Right ventricle myocardium inferior (tissue), 1 donor: ENCODE measurements at regions not wholly inside any gene's neighbourhood (a gene's known extent, or its start where the extent isn't known, plus 50 kb on each side); places are given as distances from the start of the nearest gene placed in this dataset.

Source experiments
- ATAC-seq: fragments of 200-7000 bp; cut with Tn5 transposase; one replicate; pipeline ENCODE4 v1.9.1; 2020; ENCODE audit warnings: mild to moderate bottlenecking, moderate library complexity
- DNase-seq: peaks from one replicate; pipeline ENCODE4 v3.0.0; 2021; ENCODE audit errors: missing footprints
- intact Hi-C: fragments of 100-400 bp; cut with DNase I; formaldehyde crosslinking; loops from one replicate; pipeline ENCODE4 v1.11.0; 2022
- donor health status: DM: no; HTN: yes; CAD: no; lungs with severe emphysema.

DNA sequence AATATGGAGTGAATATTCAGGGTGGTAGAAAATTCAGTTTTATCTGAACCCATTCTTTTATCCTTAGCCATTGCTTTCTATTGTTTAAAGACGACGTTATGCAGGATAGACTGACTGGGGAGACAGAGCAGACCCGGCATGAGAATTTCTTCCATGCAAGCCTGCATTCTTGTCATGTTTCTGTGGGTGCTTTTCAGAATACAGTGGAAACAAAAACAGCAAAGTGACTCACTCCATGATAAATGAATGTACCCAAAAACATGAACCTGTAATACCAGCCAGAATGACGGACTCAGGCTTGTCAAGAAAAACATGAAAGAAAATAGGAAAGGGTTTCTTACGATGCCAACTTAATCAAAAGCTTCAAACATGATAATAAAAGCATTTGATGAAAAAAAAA lies 924.0 kb downstream of the EFNB2 start:
- intact Hi-C loops = no loop called here

GRCh38 chr13:105608104-105608503 lies 927.4 kb downstream of the EFNB2 start:
- ATAC-seq (no peak), DNase-seq (no peak)
- intact Hi-C loops = no loop called here

More for the DNA sequence above, 924.0 kb downstream of the EFNB2 start:
- ATAC-seq (no peak), DNase-seq (no peak)

- ATAC-seq = no peak
- intact Hi-C loops = no loop called here
- DNase-seq = no peak
Observed at GRCh38 chr13:105607426-105607825, 928.0 kb downstream of the EFNB2 start.

GRCh38 chr13:105607016-105607415 lies 928.4 kb downstream of the EFNB2 start:
- DNase-seq (no peak), ATAC-seq (no peak)
- intact Hi-C loops = no loop called here

- intact Hi-C loops = no loop called here
- DNase-seq = no peak
- ATAC-seq = no peak
Observed at GRCh38 chr13:105602956-105603670, 932.3 kb downstream of the EFNB2 start.

DNA sequence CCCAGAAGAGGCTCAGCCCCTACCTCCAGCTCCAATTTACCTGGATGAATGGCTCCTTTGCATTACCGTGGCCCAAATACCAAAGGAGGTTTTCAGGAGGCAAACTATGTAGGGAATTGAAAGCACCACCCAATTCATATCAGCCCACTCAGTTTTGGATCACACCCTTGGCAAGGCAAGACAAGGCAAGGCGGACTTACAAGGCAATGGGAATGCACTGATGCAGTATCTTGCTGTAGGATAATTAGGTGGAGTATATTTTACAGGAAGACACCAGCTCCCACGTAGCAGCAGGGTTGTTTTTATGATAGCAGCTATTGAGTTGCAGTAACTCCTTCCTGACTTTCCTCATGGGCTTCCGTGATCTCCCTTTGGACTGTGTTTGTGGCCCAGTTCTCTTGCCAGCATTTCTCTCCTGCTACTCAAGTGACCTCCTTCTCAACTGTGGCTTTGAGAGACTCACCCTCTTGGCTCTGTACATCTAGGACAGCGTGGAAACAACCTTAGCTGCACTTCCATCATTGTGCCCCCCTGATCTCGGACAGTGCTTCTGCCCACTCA lies 935.9 kb downstream of the EFNB2 start:
- ATAC-seq (no peak), DNase-seq (no peak)
- intact Hi-C loops = no loop called here

GRCh38 chr13:105598529-105598928 lies 936.9 kb downstream of the EFNB2 start:
- intact Hi-C loops = no loop called here
- no peak for ATAC-seq
- DNase-seq = no peak

- intact Hi-C loops = no loop called here
- DNase-seq (peak; percentile 39), ATAC-seq (no peak)
Observed at GRCh38 chr13:105597573-105597972, 937.9 kb downstream of the EFNB2 start.

DNA sequence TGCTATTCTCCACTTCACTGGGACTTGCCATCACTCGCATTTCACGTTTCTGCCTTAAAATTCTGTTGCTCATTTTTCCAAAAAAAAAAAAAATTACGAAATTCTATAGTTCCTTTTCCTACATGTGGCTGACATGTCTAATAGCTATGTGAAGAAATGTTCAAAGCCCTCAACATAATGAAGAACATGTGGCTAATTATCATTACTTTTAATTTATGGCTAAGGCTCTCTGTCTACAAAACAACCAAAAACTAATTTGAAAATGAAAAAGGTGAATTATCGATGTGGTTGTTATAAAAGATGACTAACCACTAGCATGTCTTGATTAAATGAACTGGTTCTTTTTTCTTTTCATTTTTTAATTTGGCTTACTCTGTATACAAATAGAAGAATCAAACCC lies 940.0 kb downstream of the EFNB2 start:
- DNase-seq (no peak), ATAC-seq (no peak)
- intact Hi-C loops = no loop called here

DNA sequence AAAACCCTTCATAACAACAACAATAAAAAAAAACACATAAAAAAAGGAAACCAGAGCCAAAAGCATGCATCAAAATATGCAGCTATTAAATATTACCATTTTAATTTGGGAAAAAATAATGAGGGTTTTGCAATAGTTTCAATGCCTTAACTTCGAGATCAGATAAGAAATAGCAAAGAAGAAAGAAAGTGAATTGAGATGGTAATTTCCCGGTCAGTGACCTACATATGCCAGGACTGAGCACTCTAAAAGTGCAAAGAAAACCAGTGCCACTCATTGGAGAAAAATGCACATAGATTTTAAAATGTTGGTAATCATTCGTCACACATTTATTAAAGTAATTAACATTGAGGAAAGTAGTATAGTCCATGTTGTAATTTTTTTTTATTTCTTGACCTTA lies 944.2 kb downstream of the EFNB2 start:
- intact Hi-C loops = no loop called here
- ATAC-seq (no peak), DNase-seq (no peak)

DNA sequence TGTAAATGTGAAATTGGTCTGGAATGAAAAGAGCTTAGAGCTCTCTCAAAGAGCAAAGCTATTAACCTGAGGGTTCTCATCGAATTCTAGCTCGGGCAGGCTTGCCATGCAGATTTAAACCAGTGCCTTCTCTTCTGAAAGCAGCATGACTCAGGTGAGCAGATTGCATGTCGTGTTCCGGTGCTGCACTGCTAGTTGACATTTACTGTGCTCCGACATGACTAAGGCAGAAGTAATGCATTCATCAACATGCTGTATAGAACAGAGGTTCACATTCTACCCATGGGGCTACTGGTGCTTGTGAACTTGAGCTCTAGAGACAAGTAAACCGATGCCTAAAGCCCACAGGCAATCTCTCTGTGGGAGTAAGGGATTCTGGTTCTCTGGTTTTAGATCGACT lies 947.7 kb downstream of the EFNB2 start:
- no peak for ATAC-seq
- intact Hi-C loops = no loop called here

DNA sequence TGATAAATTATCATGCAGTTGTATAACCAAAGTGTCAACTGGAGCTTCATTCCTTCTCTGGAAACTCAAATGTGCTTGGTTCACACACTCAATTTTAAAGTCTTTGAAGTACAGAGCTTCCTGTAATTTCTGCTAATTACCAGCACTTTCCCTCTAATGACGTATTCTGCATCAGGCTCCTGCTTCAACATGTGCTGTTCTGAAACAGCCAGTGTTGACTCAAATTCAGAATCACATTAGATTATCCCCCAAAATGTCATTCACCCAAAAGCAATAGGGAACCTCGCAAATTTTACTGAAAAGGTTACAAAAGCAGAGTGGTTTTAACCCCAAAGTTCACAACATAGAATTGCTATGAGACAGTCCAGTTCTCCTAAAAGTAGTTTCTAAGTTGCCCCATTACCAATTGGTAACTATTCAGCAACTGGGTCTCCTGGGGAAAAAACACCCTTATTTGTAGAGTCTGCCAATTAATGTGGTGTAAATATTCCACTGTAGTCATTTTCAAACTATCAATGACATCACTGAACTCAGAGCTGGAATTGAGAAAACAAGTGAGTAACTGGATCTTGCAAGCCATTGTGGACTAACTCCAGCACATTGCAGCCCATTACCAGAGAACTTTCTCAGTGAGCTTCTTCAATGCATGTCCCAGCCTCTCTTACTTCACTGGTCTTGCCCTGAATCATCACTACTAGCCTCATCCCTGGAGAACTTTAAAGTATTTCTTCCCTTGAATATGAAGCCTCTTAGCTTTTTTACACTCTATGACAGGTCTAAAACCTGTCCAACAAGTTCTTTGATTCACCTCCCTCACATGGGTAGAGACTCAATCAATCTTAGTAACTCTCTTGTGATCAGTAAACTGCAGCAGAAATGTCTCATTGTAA lies 955.4 kb downstream of the EFNB2 start:
- DNase-seq (no peak), ATAC-seq (no peak)
- intact Hi-C loops = no loop called here

More for the DNA sequence above, 947.7 kb downstream of the EFNB2 start:
- DNase-seq = no peak

GRCh38 chr13:105573136-105573535 lies 962.3 kb downstream of the EFNB2 start:
- intact Hi-C loops = no loop called here
- DNase-seq (no peak), ATAC-seq (no peak)

DNA sequence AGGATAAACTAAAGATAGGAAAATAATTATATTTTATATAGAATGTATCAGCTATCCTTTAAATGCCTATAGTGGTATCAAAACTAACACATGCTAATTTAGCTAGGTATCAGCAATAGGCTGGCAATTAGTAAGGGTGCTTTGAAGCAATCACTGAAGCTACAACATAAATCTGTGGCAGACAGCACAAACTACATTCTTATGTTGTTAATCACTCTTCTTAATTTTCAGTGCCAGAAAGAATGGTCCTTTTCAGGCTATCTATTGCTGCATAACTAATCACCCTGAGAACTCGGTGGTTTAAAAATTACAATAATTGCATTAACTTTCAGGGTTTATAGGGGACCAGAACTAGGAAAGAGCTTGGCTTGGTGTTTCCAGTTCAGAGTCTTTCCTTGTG lies 963.1 kb downstream of the EFNB2 start:
- intact Hi-C loops = no loop called here
- ATAC-seq = no peak
- DNase-seq = no peak

DNA sequence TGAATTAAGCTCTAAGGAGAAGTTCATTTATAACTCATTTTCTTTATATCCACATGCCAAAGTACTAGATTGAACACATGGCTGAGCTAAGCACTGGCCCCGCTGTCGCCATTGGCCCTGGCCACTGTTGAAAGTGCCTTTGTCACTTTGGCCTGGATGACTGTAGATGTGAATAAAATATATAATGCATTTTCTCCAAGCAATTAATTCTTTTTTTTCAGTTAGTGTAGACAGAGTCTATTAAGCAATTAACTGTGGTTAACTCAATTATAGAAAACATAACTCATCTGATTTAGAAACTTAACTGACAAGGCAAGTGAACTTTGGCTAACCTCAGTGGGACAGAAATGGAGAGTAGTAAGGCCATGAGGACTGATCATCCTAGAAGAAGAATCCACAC lies 965.6 kb downstream of the EFNB2 start:
- no peak for DNase-seq
- intact Hi-C loops = no loop called here
- no peak for ATAC-seq

- intact Hi-C loops = no loop called here
- no peak for DNase-seq
- peak; percentile 50 for ATAC-seq
Observed at GRCh38 chr13:105567951-105568525, 967.4 kb downstream of the EFNB2 start.

GRCh38 chr13:105565136-105565727 lies 970.2 kb downstream of the EFNB2 start:
- intact Hi-C loops = no loop called here
- ATAC-seq (no peak), DNase-seq (no peak)

DNA sequence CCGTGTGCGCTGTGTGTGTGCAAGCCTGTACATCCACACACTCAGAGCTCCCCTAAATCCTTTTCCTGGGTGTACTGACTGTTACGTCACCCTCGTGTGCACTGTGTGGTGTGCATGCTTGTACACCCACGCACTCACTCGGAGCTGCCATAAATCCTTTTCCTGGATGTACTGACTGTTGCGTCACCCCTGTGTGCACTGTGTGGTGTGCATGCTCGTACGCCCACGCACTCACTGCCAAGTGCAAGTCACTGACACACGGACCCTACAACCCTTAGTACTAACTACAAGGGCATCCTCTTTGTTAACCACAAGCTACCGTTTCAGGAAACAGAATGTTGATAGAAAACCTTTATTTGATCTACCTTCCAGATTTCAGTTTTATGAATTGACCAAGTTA lies 983.4 kb downstream of the EFNB2 start:
- intact Hi-C loops = no loop called here
- ATAC-seq (no peak), DNase-seq (no peak)

DNA sequence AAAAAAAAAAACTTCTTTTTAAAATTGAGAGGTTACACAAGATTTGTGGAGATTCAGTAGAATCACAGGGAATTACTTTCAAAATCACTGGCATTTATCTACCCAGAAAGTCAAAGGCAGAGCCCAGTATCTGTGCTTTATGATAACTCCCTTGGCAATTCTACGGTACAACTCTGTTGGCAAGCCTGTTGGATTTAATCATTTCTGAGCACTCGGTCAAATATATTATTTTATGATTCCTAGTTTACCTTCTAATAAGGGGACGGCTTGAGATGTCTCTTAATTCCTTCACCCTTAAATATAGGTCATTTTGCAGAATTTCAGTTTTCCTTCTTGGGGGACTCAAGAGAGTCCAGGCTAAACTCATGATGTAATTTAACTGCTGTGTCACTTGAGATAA lies 987.6 kb downstream of the EFNB2 start:
- intact Hi-C loops = no loop called here
- no peak for DNase-seq
- ATAC-seq = no peak
